Type B pancreatic cell (in vitro differentiated cells): ENCODE measurements at regions not wholly inside any gene's neighbourhood (a gene's known extent, or its start where the extent isn't known, plus 50 kb on each side); places are given as distances from the start of the nearest gene placed in this dataset.

Experiments
- DNase-seq: peaks from one replicate; pipeline ENCODE4 v3.0.0; 2021; ENCODE audit warnings: mixed read lengths; ENCODE audit not compliant: unreplicated experiment; ENCODE audit errors: extremely low spot score
- H3K27ac Mint-ChIP-seq: 2 replicates; pipeline ENCODE4 v1.8.0; 2021; ENCODE audit warnings: mild to moderate bottlenecking, mixed read lengths
- H3K27me3 Mint-ChIP-seq: 2 replicates; pipeline ENCODE4 v1.8.0; 2021; ENCODE audit warnings: mixed read lengths
- H3K36me3 Mint-ChIP-seq: 2 replicates; pipeline ENCODE4 v1.8.0; 2021; ENCODE audit warnings: mixed read lengths
- H3K4me1 Mint-ChIP-seq: one replicate; pipeline ENCODE4 v1.8.0; 2021; ENCODE audit warnings: mixed read lengths; ENCODE audit not compliant: unreplicated experiment
- H3K4me3 Mint-ChIP-seq: 2 replicates; pipeline ENCODE4 v1.8.0; 2021; ENCODE audit warnings: mild to moderate bottlenecking, mixed read lengths
- H3K9me3 Mint-ChIP-seq: 2 replicates; pipeline ENCODE4 v1.8.0; 2021; ENCODE audit warnings: mixed read lengths
- TF ChIP-seq, protein P1 (sequence below): fragments of 200-600 bp; sonication (generic); conservative IDR thresholded peaks from 2 replicates; pipeline ENCODE4 v1.5.0; 2021; ENCODE audit warnings: antibody characterized with exemption, mild to moderate bottlenecking

DNA sequence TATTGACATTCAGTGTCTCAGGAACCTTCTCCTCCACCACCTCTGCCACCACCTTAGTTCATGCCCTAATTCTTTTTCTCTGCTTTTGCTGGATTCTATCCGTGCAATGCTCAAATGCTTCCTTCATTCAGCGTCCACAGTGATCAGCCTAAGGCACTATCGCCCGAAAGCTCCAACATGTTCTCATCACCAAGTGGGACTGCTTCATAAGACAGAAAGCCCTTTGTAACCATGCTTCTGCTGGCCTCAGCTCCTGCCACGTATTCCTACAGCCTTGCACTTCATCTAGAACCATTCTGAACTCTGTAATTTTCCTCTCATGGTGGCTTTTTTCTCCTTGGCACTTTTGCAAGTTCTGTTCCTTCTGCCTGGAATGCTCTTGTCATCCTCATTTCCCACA, 222.9 kb downstream of the HNMT start:
- peaks cover 6% of the 10 kb centered on the region for H3K9me3 Mint-ChIP-seq
- no peak overlapping the region for H3K27ac Mint-ChIP-seq

DNA sequence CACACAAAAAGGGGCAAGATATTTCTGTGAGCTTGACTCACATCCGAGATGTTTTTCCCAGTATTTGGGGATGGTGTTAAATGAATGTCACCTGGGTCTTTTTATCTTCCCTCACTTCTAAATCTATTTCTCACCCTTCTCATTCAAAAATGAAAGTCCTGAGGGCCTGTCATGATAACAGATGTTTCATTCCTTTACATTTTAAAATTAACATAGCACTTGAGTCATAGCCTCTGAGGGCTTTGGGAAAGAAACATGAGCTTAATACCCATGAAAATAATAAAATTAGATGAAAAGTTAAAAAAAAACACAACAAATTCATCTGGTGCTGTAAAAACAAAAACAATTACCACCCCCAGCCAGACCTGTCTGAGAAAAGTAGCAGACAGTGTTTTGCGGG, 226.7 kb downstream of the HNMT start:
- H3K9me3 Mint-ChIP-seq = peaks cover 10% of the 10 kb centered on the region
- no peak for DNase-seq
- no peak overlapping the region for H3K4me3 Mint-ChIP-seq
- peaks cover 7% of the 10 kb centered on the region for H3K4me1 Mint-ChIP-seq
- peaks cover 6% of the 10 kb centered on the region for H3K27me3 Mint-ChIP-seq
- H3K27ac Mint-ChIP-seq = no peak overlapping the region
- TF ChIP-seq, protein P1, sequence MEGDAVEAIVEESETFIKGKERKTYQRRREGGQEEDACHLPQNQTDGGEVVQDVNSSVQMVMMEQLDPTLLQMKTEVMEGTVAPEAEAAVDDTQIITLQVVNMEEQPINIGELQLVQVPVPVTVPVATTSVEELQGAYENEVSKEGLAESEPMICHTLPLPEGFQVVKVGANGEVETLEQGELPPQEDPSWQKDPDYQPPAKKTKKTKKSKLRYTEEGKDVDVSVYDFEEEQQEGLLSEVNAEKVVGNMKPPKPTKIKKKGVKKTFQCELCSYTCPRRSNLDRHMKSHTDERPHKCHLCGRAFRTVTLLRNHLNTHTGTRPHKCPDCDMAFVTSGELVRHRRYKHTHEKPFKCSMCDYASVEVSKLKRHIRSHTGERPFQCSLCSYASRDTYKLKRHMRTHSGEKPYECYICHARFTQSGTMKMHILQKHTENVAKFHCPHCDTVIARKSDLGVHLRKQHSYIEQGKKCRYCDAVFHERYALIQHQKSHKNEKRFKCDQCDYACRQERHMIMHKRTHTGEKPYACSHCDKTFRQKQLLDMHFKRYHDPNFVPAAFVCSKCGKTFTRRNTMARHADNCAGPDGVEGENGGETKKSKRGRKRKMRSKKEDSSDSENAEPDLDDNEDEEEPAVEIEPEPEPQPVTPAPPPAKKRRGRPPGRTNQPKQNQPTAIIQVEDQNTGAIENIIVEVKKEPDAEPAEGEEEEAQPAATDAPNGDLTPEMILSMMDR = no peak
- H3K36me3 Mint-ChIP-seq = no peaks in the 10 kb centered on the region

More for the DNA sequence above, 222.9 kb downstream of the HNMT start:
- DNase-seq = no peak
- Mint-ChIP-seq H3K36me3 (no peaks in the 10 kb centered on the region), H3K4me3 (no peak overlapping the region), H3K27me3 (peaks cover 6% of the 10 kb centered on the region), H3K4me1 (peaks cover 4% of the 10 kb centered on the region)
- TF ChIP-seq, protein P1 = no peak

DNA sequence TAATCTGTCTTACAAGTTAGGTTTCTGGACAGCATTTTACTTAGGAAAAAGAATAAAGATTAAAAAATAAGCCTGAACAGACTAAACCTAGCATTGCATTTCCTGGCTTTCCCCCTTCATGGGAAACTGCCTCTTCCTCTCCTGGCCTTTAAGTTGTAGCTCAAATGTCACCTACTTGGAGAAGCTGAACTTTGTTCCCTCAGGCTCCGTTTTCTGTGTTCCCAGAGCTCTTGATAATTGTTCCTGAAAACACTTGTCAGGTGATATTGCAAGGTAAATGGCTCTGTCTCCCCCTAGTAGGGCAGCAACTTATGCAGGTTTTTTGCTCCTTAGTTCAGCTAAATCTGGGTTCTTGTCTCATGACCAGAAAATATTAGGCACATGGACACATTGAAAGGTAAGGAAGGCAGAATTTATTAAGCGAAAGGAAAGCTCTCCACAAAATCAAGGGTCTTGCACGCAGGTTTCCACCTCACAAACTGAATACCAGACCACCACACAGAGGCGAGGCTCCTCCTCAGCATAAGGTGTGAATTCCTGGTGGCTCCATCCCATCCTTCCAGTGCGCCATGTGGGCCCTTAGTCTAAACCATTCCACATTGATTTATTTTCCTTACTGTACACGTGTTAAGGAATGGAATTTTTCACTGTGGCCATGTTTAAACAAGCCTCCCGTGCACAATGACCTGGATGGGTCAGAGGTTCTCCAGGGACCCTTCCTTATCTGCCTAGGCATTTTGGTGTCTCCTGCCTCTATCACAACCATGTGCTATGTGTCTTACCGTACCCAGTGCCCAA, 229.3 kb downstream of the HNMT start:
- peaks cover 9% of the 10 kb centered on the region for H3K9me3 Mint-ChIP-seq
- H3K27ac Mint-ChIP-seq = no peak overlapping the region
- TF ChIP-seq, protein P1 = no peak
- peaks cover 7% of the 10 kb centered on the region for H3K4me1 Mint-ChIP-seq
- no peaks in the 10 kb centered on the region for H3K36me3 Mint-ChIP-seq
- no peak for DNase-seq
- no peak overlapping the region for H3K4me3 Mint-ChIP-seq
- no peaks in the 10 kb centered on the region for H3K27me3 Mint-ChIP-seq

DNA sequence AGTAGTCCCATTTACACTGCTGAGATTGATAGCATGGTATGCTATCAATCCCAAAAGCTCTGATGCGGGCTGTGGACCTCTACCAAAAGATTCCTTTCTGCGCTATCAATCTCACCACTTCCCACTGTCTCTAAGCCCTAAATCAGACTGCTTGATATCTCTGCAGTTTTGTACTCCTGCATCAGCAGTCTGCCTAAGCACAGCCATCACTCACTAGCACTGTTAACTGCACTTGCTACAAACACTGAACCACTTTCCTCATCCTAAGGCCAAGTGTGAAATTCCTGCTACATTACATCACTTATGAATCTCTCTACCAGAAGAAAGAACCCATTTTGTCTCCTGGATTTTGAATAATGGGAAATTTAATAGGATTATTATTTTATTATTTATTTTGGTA, 237.0 kb downstream of the HNMT start:
- TF ChIP-seq, protein P1 = no peak
- Mint-ChIP-seq H3K27me3 (no peaks in the 10 kb centered on the region), H3K4me1 (no peaks in the 10 kb centered on the region), H3K4me3 (no peak overlapping the region), H3K27ac (no peak overlapping the region), H3K9me3 (peaks cover 10% of the 10 kb centered on the region), H3K36me3 (no peaks in the 10 kb centered on the region)
- no peak for DNase-seq

DNA sequence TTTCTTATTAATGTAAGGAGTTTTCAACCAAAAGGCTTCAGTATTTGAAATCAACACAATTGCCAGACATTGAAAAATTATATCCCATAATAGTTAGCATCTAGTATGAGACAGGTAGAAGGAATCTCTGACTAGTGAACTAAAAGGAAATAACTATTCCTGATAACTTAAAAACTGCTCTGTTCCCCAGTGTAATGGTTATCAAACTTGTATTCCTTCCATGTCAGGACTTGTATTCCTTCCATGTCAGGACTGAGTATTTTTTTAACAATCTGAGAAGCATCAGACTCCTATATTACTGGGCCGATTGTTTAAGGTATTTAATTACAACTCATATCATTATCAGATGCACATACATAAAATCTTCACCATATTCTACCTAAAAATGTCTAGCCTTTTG, 238.5 kb downstream of the HNMT start:
- Mint-ChIP-seq H3K9me3 (peaks cover 6% of the 10 kb centered on the region), H3K27me3 (no peaks in the 10 kb centered on the region), H3K36me3 (no peaks in the 10 kb centered on the region), H3K4me1 (no peaks in the 10 kb centered on the region), H3K27ac (no peak overlapping the region), H3K4me3 (no peak overlapping the region)
- no peak for DNase-seq
- TF ChIP-seq, protein P1 = no peak
